SK-N-SH treated with all-trans-retinoic acid at 6 μM for 48 hours (cell line): ENCODE measurements at regions not wholly inside any gene's neighbourhood (a gene's known extent, or its start where the extent isn't known, plus 50 kb on each side); places are given as distances from the start of the nearest gene placed in this dataset.

Experiments used
- RARB ChIP-seq: fragments of 250-450 bp; sonication (Bioruptor Pico); IDR thresholded peaks from 2 replicates; pipeline ENCODE4 v1.8.0; 2021; ENCODE audit warnings: mild to moderate bottlenecking, moderate library complexity
- ZFP30 ChIP-seq: fragments of 450-650 bp; formaldehyde crosslinking; IDR thresholded peaks from 2 replicates; pipeline ENCODE4 v1.5.0; 2022; ENCODE audit warnings: mild to moderate bottlenecking, moderate library complexity
- ZNF8 ChIP-seq: fragments of 450-650 bp; formaldehyde crosslinking; IDR thresholded peaks from 2 replicates; pipeline ENCODE4 v1.5.0; 2020; ENCODE audit warnings: mild to moderate bottlenecking, moderate library complexity

DNA sequence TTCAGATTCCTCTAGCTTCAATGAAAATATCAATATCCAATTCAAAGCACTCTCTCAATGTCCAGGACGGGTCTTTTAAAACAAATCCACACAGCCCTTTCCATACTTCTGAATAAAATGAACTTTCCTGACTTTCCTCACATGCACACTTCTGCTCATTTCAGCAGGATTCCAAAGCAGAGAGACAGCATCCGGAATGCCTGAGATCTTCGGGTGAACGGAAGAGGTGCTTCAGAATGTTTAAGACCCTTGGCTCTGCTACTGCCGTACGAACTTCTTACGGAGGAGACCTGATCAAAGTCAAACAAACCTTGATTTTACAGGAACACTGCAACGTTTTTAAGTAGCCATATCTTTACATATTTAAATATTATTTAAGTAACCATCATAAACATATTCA, 245.7 kb downstream of the PTBP2 start:
- TF ChIP-seq RARB (CRISPR knock-in tag) (no peak), ZNF8 (CRISPR knock-in tag) (no peak), ZFP30 (CRISPR knock-in tag) (no peak)
